ENCODE measurements at regions not wholly inside any gene's neighbourhood (a gene's known extent, or its start where the extent isn't known, plus 50 kb on each side); places are given as distances from the start of the nearest gene placed in this dataset.

DNA sequence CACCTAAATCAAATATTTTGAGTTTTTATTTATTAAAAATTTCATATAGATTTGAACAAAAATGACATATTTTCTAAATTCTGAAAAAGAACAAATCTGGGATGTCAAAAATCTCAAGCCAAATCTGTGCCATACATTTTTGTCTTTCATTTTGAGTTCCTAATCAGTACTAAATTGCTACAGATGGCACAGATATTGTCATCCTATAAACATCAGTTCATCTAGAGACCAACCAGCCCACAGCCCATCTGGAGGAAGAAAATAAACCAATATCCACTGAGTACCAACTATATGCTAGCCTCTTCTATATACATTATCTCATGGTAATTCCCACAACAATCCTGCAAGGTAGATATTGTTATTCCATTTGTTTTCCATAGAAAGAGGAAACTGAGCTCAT, 156.8 kb upstream of the ATP1B1 start:
- no peak for DNase-seq (ENCODE audit: low spot score)
- in situ Hi-C loops (cut with MboI; ENCODE audit: low sequenced_read_pairs, unreplicated experiment) = no loop called here
- TF ChIP-seq, protein P1, sequence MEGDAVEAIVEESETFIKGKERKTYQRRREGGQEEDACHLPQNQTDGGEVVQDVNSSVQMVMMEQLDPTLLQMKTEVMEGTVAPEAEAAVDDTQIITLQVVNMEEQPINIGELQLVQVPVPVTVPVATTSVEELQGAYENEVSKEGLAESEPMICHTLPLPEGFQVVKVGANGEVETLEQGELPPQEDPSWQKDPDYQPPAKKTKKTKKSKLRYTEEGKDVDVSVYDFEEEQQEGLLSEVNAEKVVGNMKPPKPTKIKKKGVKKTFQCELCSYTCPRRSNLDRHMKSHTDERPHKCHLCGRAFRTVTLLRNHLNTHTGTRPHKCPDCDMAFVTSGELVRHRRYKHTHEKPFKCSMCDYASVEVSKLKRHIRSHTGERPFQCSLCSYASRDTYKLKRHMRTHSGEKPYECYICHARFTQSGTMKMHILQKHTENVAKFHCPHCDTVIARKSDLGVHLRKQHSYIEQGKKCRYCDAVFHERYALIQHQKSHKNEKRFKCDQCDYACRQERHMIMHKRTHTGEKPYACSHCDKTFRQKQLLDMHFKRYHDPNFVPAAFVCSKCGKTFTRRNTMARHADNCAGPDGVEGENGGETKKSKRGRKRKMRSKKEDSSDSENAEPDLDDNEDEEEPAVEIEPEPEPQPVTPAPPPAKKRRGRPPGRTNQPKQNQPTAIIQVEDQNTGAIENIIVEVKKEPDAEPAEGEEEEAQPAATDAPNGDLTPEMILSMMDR (IDR thresholded peaks at IDR 0.05; ENCODE audit: borderline replicate concordance, control extremely low read depth, extremely low read depth, insufficient read depth, missing control alignments) = no peak

DNA sequence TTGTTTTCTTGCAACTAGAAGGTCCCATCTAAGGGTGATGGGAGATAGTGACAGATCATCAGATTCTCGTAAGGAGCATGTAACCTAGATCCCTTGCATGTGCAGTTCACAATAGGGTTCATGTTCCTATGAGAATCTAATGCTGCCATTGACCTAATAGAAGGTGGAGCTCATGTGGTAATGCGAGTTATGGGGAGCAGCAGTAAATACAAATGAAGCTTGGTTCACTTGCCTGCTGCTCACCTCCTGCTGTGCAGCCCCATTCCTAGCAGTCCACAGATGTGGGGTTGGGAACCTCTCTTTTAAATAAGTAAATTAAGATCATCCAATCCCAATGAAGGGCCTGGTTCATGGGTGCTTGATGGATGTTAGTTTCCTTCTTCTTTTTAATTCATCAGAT, 148.7 kb upstream of the ATP1B1 start:
- in situ Hi-C loops (cut with MboI; ENCODE audit: low sequenced_read_pairs, unreplicated experiment) = no loop called here
- DNase-seq (ENCODE audit: low spot score) = no peak
- TF ChIP-seq, protein P1 (IDR thresholded peaks at IDR 0.05; ENCODE audit: borderline replicate concordance, control extremely low read depth, extremely low read depth, insufficient read depth, missing control alignments) = no peak

DNA sequence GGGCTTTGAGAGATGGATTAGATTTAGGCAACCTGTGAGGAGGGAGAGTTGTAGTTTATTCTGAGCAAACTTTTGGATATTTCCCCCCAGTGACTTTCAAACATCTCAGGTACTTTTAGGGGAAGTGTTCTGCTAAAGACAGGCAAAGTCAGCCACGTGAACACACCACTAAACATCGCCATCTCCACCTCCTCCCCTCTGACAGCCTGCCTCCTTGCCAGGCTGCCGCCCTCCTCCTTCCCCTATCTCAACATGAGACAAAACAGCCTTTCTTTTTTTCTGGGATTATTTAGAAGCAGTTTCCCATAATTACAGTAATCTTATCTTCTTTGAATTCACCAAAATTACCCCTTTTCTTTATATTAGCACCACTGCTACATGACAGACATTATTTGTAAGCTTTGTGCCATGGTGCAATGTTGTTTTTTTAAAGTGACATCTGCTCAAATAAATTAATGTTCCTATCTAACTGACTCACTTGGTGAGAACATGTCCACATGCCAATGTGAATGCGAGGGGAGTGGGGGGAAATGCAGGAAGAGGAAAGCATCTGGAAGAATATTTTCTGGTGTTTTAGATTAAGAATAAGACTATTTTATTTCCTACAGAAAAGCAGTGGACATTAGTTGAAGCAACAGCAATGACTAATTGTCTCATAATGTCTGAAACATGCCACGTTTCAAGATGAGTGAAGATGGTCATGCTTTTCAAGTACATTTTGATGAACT, 147.8 kb upstream of the ATP1B1 start:
- no peak for DNase-seq (ENCODE audit: low spot score)
- TF ChIP-seq, protein P1 (IDR thresholded peaks at IDR 0.05; ENCODE audit: borderline replicate concordance, control extremely low read depth, extremely low read depth, insufficient read depth, missing control alignments) = no peak
- in situ Hi-C loops (cut with MboI; ENCODE audit: low sequenced_read_pairs, unreplicated experiment) = no loop called here

DNA sequence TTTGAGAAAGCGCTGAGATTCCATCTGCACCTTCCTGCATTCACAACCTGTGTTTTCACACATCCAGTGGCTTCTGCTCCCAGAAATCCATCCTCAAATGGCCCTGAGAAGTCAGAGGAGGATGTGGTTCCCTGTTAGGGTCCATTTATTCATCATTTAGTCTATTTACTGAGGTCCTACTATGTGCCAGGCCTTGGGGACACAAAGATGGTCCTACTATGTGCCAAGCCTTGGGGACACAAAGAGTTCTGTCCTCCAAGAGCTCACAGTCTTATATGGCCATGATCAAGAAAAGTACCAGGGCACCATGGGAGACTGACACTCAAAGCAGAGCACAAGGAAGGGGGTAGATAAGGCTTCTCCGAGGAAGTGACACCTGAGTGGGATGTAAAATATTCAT, 147.1 kb upstream of the ATP1B1 start:
- TF ChIP-seq, protein P1 (IDR thresholded peaks at IDR 0.05; ENCODE audit: borderline replicate concordance, control extremely low read depth, extremely low read depth, insufficient read depth, missing control alignments) = no peak
- in situ Hi-C loops (cut with MboI; ENCODE audit: low sequenced_read_pairs, unreplicated experiment) = no loop called here
- no peak for DNase-seq (ENCODE audit: low spot score)

DNA sequence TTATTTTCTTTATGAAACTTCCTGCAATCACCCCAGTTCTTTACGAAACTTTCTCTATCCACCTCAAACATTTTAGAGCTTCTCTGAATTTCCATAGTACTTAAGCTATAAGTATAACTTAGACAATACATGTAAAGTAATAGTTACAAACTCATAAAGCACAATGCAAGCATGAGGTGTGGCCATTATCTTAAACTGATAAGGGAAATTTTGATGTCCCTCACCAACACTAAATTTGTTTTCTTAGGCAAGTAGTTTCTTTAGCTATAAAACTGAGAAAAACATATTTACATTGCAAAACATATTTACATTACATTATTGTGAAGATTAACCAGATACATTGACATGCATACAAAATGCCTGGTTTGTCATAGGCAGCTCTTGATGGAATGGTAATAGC, 146.4 kb upstream of the ATP1B1 start:
- in situ Hi-C loops (cut with MboI; ENCODE audit: low sequenced_read_pairs, unreplicated experiment) = no loop called here
- DNase-seq (ENCODE audit: low spot score) = no peak
- TF ChIP-seq, protein P1 (IDR thresholded peaks at IDR 0.05; ENCODE audit: borderline replicate concordance, control extremely low read depth, extremely low read depth, insufficient read depth, missing control alignments) = no peak

DNA sequence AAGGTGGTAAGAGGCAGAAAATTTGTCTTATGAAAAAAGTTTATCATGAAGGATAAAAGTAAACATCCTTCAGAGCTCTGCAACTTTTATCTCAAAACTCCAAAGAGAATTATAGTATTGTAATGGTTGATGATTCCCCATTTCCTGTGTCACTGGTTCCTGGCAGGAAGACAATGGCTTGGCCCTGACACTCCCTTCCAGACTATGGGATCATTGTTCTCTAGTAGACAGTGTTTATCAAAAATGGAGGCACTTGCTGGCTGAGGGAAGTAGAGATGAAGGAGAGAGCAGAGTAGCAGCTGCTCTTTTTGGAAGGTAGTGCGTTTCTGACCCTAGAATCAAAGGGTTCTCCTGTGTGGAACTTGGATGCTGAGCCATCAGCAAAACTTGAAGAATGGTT, 145.9 kb upstream of the ATP1B1 start:
- in situ Hi-C loops (cut with MboI; ENCODE audit: low sequenced_read_pairs, unreplicated experiment) = no loop called here
- TF ChIP-seq, protein P1 (IDR thresholded peaks at IDR 0.05; ENCODE audit: borderline replicate concordance, control extremely low read depth, extremely low read depth, insufficient read depth, missing control alignments) = no peak
- no peak for DNase-seq (ENCODE audit: low spot score)
